ENCODE measurements at regions not wholly inside any gene's neighbourhood (a gene's known extent, or its start where the extent isn't known, plus 50 kb on each side); places are given as distances from the start of the nearest gene placed in this dataset.

DNA sequence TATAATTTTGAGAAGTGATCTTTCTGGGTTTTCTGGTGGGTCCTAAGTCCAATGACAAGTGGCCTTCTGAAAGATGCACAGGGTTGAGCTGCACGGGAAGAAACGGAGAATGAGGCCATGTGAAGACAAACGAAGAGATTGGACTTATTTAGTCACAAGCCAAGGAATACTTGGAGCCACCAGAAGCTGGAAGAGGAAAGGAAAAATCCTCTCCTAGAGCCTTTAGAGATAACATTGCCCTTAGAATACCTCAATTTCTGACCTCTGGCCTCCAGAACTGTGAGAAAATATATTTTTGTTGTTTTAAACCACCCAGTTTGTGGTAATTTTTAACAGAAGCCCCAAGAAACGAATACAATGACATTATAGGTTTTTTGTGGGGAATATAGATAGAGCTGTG is 360.5 kb upstream of the TARS1 start:
- Mint-ChIP-seq H3K27me3 (ENCODE audit: unreplicated experiment) (no peaks in the 10 kb centered on the region), H3K36me3 (ENCODE audit: insufficient read depth, unreplicated experiment) (no peaks in the 10 kb centered on the region), H3K4me1 (ENCODE audit: low read depth, unreplicated experiment) (no peaks in the 10 kb centered on the region), H3K9me3 (ENCODE audit: low read depth, unreplicated experiment) (peaks cover 2% of the 10 kb centered on the region), H3K4me3 (ENCODE audit: low read depth, unreplicated experiment) (no peak overlapping the region), H3K27ac (ENCODE audit: unreplicated experiment) (no peak overlapping the region)
- no TSS peak for BruUV-seq (replicated peaks)
- CTCF ChIA-PET = no interaction called here
- intact Hi-C loops (cut with micrococcal nuclease; ENCODE audit: unreplicated experiment) = no loop called here
- no peak for DNase-seq
- TF ChIP-seq, protein P1, sequence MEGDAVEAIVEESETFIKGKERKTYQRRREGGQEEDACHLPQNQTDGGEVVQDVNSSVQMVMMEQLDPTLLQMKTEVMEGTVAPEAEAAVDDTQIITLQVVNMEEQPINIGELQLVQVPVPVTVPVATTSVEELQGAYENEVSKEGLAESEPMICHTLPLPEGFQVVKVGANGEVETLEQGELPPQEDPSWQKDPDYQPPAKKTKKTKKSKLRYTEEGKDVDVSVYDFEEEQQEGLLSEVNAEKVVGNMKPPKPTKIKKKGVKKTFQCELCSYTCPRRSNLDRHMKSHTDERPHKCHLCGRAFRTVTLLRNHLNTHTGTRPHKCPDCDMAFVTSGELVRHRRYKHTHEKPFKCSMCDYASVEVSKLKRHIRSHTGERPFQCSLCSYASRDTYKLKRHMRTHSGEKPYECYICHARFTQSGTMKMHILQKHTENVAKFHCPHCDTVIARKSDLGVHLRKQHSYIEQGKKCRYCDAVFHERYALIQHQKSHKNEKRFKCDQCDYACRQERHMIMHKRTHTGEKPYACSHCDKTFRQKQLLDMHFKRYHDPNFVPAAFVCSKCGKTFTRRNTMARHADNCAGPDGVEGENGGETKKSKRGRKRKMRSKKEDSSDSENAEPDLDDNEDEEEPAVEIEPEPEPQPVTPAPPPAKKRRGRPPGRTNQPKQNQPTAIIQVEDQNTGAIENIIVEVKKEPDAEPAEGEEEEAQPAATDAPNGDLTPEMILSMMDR (IDR thresholded peaks at IDR 0.05; ENCODE audit: unreplicated experiment) = no peak

DNA sequence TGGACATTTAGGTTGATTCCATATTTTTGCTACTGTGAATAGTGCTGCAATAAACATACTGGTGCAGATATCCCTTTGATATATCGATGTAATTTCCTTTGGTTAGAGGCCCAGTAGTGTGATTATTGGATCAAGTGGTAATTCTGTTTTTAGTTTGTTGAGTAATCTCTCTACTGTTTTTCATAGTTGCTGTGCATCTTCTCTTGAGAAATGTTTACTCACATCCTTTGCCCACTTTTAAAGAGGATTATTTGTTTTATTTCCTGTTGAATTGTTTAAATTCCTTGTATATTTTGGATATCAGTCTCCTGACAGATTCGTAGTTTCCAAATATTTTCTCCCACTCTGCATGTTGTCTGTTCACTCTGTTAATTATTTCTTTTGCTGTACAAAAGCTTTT is 352.6 kb upstream of the TARS1 start:
- no peak for DNase-seq
- intact Hi-C loops (cut with micrococcal nuclease; ENCODE audit: unreplicated experiment) = no loop called here
- TF ChIP-seq, protein P1 (IDR thresholded peaks at IDR 0.05; ENCODE audit: unreplicated experiment) = no peak
- CTCF ChIA-PET = no interaction called here
- BruUV-seq (replicated peaks) = no TSS peak
- Mint-ChIP-seq H3K27ac (ENCODE audit: unreplicated experiment) (no peak overlapping the region), H3K9me3 (ENCODE audit: low read depth, unreplicated experiment) (peaks cover 3% of the 10 kb centered on the region), H3K36me3 (ENCODE audit: insufficient read depth, unreplicated experiment) (no peaks in the 10 kb centered on the region), H3K27me3 (ENCODE audit: unreplicated experiment) (no peaks in the 10 kb centered on the region), H3K4me3 (ENCODE audit: low read depth, unreplicated experiment) (no peak overlapping the region), H3K4me1 (ENCODE audit: low read depth, unreplicated experiment) (no peaks in the 10 kb centered on the region)

DNA sequence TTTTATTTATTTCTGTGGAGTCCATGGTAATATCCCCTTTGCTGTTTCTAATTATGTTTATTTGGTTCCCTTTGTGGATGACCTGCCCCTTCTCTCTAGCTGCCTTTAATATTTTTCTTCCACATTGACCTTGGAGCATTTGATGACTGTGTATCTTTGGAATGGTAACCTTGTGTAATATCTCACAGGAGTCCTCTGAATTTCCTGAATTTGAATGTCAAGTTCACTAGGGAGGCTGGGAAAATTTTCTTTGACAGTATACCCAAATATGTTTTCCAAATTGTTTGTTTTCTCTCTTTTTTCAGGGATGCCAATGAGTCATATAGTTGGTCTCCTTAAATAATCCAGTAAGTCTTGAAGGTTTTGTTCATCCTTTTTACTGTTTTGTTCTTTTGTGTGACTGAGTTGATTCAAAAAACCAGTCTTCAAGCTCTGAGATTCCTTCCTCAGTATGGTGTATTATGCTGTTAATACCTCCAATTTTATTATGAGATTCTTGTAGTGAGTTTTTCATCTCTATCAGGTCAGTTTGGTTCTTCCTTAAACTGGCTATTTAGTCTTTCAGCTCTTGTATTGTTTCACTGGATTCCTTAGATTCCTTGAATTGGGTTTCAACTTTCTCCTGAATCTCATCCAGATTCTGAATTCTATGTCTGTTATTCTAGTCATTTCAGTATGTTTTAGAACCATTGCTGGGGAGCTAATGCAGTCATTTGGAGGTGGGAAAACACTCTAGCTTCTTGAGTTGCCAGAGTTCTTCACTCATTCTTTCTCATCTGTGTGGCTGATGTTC is 349.0 kb upstream of the TARS1 start:
- intact Hi-C loops (cut with micrococcal nuclease; ENCODE audit: unreplicated experiment) = no loop called here
- H3K36me3 Mint-ChIP-seq (ENCODE audit: insufficient read depth, unreplicated experiment) = no peaks in the 10 kb centered on the region
- no peak overlapping the region for H3K27ac Mint-ChIP-seq (ENCODE audit: unreplicated experiment)
- CTCF ChIA-PET = no interaction called here
- TF ChIP-seq, protein P1 (IDR thresholded peaks at IDR 0.05; ENCODE audit: unreplicated experiment) = no peak
- BruUV-seq (replicated peaks) = no TSS peak
- H3K4me1 Mint-ChIP-seq (ENCODE audit: low read depth, unreplicated experiment) = no peaks in the 10 kb centered on the region
- no peaks in the 10 kb centered on the region for H3K9me3 Mint-ChIP-seq (ENCODE audit: low read depth, unreplicated experiment)
- no peaks in the 10 kb centered on the region for H3K27me3 Mint-ChIP-seq (ENCODE audit: unreplicated experiment)
- H3K4me3 Mint-ChIP-seq (ENCODE audit: low read depth, unreplicated experiment) = no peak overlapping the region
- no peak for DNase-seq

DNA sequence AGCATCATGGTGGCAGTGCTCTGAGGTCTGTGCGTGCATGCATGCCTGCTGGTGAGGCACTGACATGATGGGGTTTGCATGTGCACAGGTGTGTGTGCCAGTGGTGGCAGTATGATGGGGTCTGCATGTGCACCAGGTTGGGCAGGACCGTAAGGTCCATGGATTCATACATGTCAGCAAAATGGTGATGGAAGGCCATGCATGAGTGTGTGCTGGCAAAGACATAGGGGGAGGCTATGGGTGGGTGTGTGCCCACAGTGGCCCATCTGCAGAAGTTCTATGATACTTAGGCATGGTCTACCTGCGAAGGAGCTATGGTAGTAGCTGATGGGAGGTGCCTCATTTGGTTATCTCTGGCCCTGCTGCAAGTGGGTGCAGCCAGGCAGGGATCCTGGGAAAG is 348.0 kb upstream of the TARS1 start:
- no TSS peak for BruUV-seq (replicated peaks)
- DNase-seq = no peak
- Mint-ChIP-seq H3K4me1 (ENCODE audit: low read depth, unreplicated experiment) (no peaks in the 10 kb centered on the region), H3K9me3 (ENCODE audit: low read depth, unreplicated experiment) (no peaks in the 10 kb centered on the region), H3K36me3 (ENCODE audit: insufficient read depth, unreplicated experiment) (no peaks in the 10 kb centered on the region), H3K27me3 (ENCODE audit: unreplicated experiment) (no peaks in the 10 kb centered on the region), H3K4me3 (ENCODE audit: low read depth, unreplicated experiment) (no peak overlapping the region), H3K27ac (ENCODE audit: unreplicated experiment) (no peak overlapping the region)
- TF ChIP-seq, protein P1 (IDR thresholded peaks at IDR 0.05; ENCODE audit: unreplicated experiment) = no peak
- intact Hi-C loops (cut with micrococcal nuclease; ENCODE audit: unreplicated experiment) = no loop called here
- CTCF ChIA-PET = no interaction called here
